ENCODE measurements at regions not wholly inside any gene's neighbourhood (a gene's known extent, or its start where the extent isn't known, plus 50 kb on each side); places are given as distances from the start of the nearest gene placed in this dataset.

GRCh38 chr11:129740125-129740719, 75.4 kb upstream of the TMEM45B start (continued):
- no peak for TF ChIP-seq PRDM15 (CRISPR knock-in tag; IDR thresholded peaks at IDR 0.05)
- no peak for TF ChIP-seq KDM1A (IDR thresholded peaks at IDR 0.05; ENCODE audit: borderline replicate concordance)
- TF ChIP-seq E2F4 (IDR thresholded peaks at IDR 0.05; ENCODE audit: low read depth, low read length): no peak
- no peak for TF ChIP-seq YY1 (IDR thresholded peaks at IDR 0.05; ENCODE audit: low read depth, low read length)

- no peak for TF ChIP-seq E4F1 (IDR thresholded peaks at IDR 0.05; ENCODE audit: borderline replicate concordance, partially characterized antibody)
- TF ChIP-seq BMI1 (IDR thresholded peaks at IDR 0.05; ENCODE audit: borderline replicate concordance): no peak
- TF ChIP-seq BCL11A (IDR thresholded peaks at IDR 0.05; ENCODE audit: low read depth, low read length): no peak
- TF ChIP-seq PRDM15 (CRISPR knock-in tag; IDR thresholded peaks at IDR 0.05): no peak
- no peak for TF ChIP-seq ZNF622 (IDR thresholded peaks at IDR 0.05)
- TF ChIP-seq KDM1A (IDR thresholded peaks at IDR 0.05; ENCODE audit: borderline replicate concordance): no peak
- TF ChIP-seq SP1 (IDR thresholded peaks at IDR 0.05; ENCODE audit: low read depth, low read length): no peak
- BruUV-seq (replicated peaks): no TSS peak
- Histone ChIP-seq H2AFZ (ENCODE audit: control insufficient read depth, low read depth, low read length) (no peak overlapping the region), H3K4me2 (ENCODE audit: control insufficient read depth, insufficient read depth) (no peak overlapping the region), H3K27ac (ENCODE audit: control insufficient read depth, insufficient read depth) (no peak overlapping the region), H3K79me2 (ENCODE audit: control insufficient read depth, insufficient read depth, low read length) (no peaks in the 10 kb centered on the region), H3K27me3 (replicated peaks in 1 of 2; ENCODE audit: control insufficient read depth in 2 of 2, insufficient read depth in 2 of 2, low read length in 1 of 2) (peaks cover 0 to 4% of the 10 kb centered on the region in 2 experiments; a peak in 2 of 4 replicates), H3K4me1 (ENCODE audit: control insufficient read depth, insufficient read depth, low read length) (no peaks in the 10 kb centered on the region), H4K20me1 (ENCODE audit: control insufficient read depth, insufficient read depth) (no peaks in the 10 kb centered on the region), H3K4me3 (no peak overlapping the region), H3K9ac (ENCODE audit: control insufficient read depth, insufficient read depth, low read length) (no peak overlapping the region), H3K9me3 (replicated peaks; ENCODE audit: control insufficient read depth, insufficient read depth, low read length) (no peaks in the 10 kb centered on the region), H3K36me3 (ENCODE audit: control insufficient read depth in 2 of 2, insufficient read depth in 2 of 2, low read length in 1 of 2) (no peaks in the 10 kb centered on the region)
- in situ Hi-C loops (cut with MboI) (loop anchor here (10.0 kb wide), 1 partner anchor 628 kb away; no protein-coding TSS in a partner anchor), intact Hi-C loops (cut with micrococcal nuclease; ENCODE audit: unreplicated experiment) (no loop called here)
- ATAC-seq (no peak), DNase-seq (ENCODE audit: low read depth, low spot score) (no peak), FAIRE-seq (no peak)
- CTCF ChIA-PET: no interaction called here
- SMC1A ChIA-PET (ENCODE audit: uncharacterized antibody, unreplicated experiment): no interaction called here
- WGBS (ENCODE audit: insufficient coverage, insufficient replicate concordance, low lambda C conversion rate, missing lambda C conversion rate): 52% methylated on average over 25 of the region's 25 CpGs
- RAD21 ChIA-PET (ENCODE audit: unreplicated experiment): no interaction called here
- POLR2A ChIA-PET: no interaction called here
These were observed 72.4 kb upstream of the TMEM45B start for GRCh38 chr11:129743112-129743815.
